ENCODE measurements at regions not wholly inside any gene's neighbourhood (a gene's known extent, or its start where the extent isn't known, plus 50 kb on each side); places are given as distances from the start of the nearest gene placed in this dataset.

GRCh38 chr2:5751873-5752482, 59.8 kb downstream of the SOX11 start:
- DNase-seq: no peak
- H3K4me3 ChIP-seq: no peak overlapping the region
- no peaks in the 10 kb centered on the region for H3K36me3 ChIP-seq
- no peaks in the 10 kb centered on the region for H3K4me1 ChIP-seq
- 76 to 87% (median 83%) methylated on average over 5 of the region's 5 CpGs for WGBS, 5 donors
- no peak overlapping the region for H3K27ac ChIP-seq
- H3K9me3 ChIP-seq: no peaks in the 10 kb centered on the region
- TF ChIP-seq EP300 (IDR thresholded peaks at IDR 0.05) (no peak), POLR2A (IDR thresholded peaks at IDR 0.05) (no peak), CTCF (IDR thresholded peaks at IDR 0.05) (no peak), POLR2AphosphoS5 (IDR thresholded peaks at IDR 0.05) (no peak)
- intact Hi-C loops (cut with DNase I; ENCODE audit: low total_unique reads): no loop called here
- no peaks in the 10 kb centered on the region for H3K27me3 ChIP-seq

GRCh38 chr2:5756272-5756671, 64.1 kb downstream of the SOX11 start:
- no peaks in the 10 kb centered on the region for H3K27me3 ChIP-seq
- 33 to 66% (median 43%) methylated on average over 15 of the region's 15 CpGs for WGBS, 5 donors
- TF ChIP-seq POLR2AphosphoS5 (IDR thresholded peaks at IDR 0.05) (no peak), CTCF (IDR thresholded peaks at IDR 0.05) (no peak), EP300 (IDR thresholded peaks at IDR 0.05) (no peak), POLR2A (IDR thresholded peaks at IDR 0.05) (no peak)

GRCh38 chr2:5758346-5758745, 66.2 kb downstream of the SOX11 start:
- H3K4me1 ChIP-seq: no peaks in the 10 kb centered on the region
- TF ChIP-seq CTCF (IDR thresholded peaks at IDR 0.05) (no peak), EP300 (IDR thresholded peaks at IDR 0.05) (no peak), POLR2A (IDR thresholded peaks at IDR 0.05) (no peak), POLR2AphosphoS5 (IDR thresholded peaks at IDR 0.05) (no peak)
- H3K9me3 ChIP-seq: no peaks in the 10 kb centered on the region
- 75 to 94% (median 86%) methylated on average over 5 of the region's 5 CpGs for WGBS, 5 donors
- H3K27ac ChIP-seq: no peak overlapping the region
- no peak for DNase-seq
- intact Hi-C loops (cut with DNase I; ENCODE audit: low total_unique reads): no loop called here
- H3K4me3 ChIP-seq: no peak overlapping the region
- H3K27me3 ChIP-seq: no peaks in the 10 kb centered on the region
- no peaks in the 10 kb centered on the region for H3K36me3 ChIP-seq

More at GRCh38 chr2:5756272-5756671, 64.1 kb downstream of the SOX11 start:
- Histone ChIP-seq H3K9me3 (no peaks in the 10 kb centered on the region), H3K36me3 (no peaks in the 10 kb centered on the region), H3K4me3 (no peak overlapping the region), H3K4me1 (no peaks in the 10 kb centered on the region), H3K27ac (no peak overlapping the region)
- peak in 1 of 2 donors; percentile 50 for DNase-seq
- intact Hi-C loops (cut with DNase I; ENCODE audit: low total_unique reads): no loop called here

- no peaks in the 10 kb centered on the region for H3K27me3 ChIP-seq
- H3K27ac ChIP-seq: no peak overlapping the region
- TF ChIP-seq POLR2A (IDR thresholded peaks at IDR 0.05) (no peak), CTCF (IDR thresholded peaks at IDR 0.05) (no peak), POLR2AphosphoS5 (IDR thresholded peaks at IDR 0.05) (no peak), EP300 (IDR thresholded peaks at IDR 0.05) (no peak)
- DNase-seq: no peak
- H3K4me3 ChIP-seq: no peak overlapping the region
- H3K36me3 ChIP-seq: no peaks in the 10 kb centered on the region
- 65 to 88% (median 80%) methylated on average over 3 of the region's 3 CpGs for WGBS, 5 donors
- intact Hi-C loops (cut with DNase I; ENCODE audit: low total_unique reads): no loop called here
- H3K9me3 ChIP-seq: no peaks in the 10 kb centered on the region
- H3K4me1 ChIP-seq: no peaks in the 10 kb centered on the region
Observed at GRCh38 chr2:5759949-5760348, 67.8 kb downstream of the SOX11 start.
